ENCODE measurements at regions not wholly inside any gene's neighbourhood (a gene's known extent, or its start where the extent isn't known, plus 50 kb on each side); places are given as distances from the start of the nearest gene placed in this dataset.
"Not testable (repeated sequence)": the region's sequence is repeated elsewhere in the genome, so short reads cannot be mapped to it uniquely, and the experiment has no call there.

DNA sequence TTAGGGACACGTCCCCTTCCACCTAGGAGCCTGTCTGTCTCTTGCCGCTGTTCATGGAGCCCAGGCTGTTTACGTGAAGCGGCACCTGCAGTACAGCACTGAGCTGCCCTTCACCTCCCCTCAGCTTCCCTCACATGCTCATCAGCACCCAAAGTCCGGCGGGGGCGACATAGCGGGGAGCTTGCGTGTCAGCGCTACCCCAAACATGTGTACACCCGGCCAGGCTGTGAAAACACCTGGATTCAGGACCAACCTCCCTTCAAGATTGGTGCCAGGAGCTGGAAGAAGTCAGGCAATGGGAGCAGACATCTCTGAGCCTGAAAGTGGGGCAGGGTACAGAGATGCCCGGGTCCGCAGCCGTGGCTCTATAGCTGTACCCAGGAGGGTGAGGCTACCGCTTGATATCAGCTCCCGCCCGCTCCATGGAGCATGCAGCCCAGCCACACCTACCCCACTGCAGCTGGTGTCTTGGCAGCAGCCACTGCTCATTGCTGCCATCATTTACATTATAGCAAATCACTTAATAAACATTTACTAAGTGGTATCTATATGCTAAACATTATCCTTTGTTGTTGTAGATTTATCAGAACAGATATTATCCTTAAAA is 712.1 kb downstream of the CDH9 start:
- ATAC-seq (no peak), DNase-seq (no peak)
- Histone ChIP-seq H3K27me3 (no peaks in the 10 kb centered on the region), H3K36me3 (no peaks in the 10 kb centered on the region), H3K27ac (no peak overlapping the region), H3K4me3 (no peak overlapping the region), H3K4me1 (no peaks in the 10 kb centered on the region), H3K9me3 (peaks cover 0 to 7% (median 0%) of the 10 kb centered on the region in 11 donors)
- no peak for TF ChIP-seq CTCF (IDR thresholded peaks at IDR 0.05)
- intact Hi-C loops (cut with DNase I), result no loop called here
- WGBS, 2 donors, result 91 to 92% methylated on average over 17 of the region's 17 CpGs

- H3K4me1 ChIP-seq; ATAC-seq; DNase-seq; H3K27ac ChIP-seq; H3K4me3 ChIP-seq; H3K36me3 ChIP-seq; H3K27me3 ChIP-seq; intact Hi-C loops (cut with DNase I): not testable (repeated sequence)
- H3K9me3 ChIP-seq, result peaks cover 0 to 11% (median 0%) of the 10 kb centered on the region in 11 donors
- 79 to 90% methylated on average over 11 of the region's 11 CpGs for WGBS, 2 donors
These were observed 713.0 kb downstream of the CDH9 start for GRCh38 chr5:26325432-26325831.

GRCh38 chr5:26324273-26324895 is 714.0 kb downstream of the CDH9 start:
- H3K4me1 ChIP-seq; ATAC-seq; H3K36me3 ChIP-seq; DNase-seq; H3K27me3 ChIP-seq; H3K4me3 ChIP-seq; H3K27ac ChIP-seq; intact Hi-C loops (cut with DNase I): not testable (repeated sequence)
- 96 to 97% methylated on average over 38 to 41 of the region's 41 CpGs for WGBS, 2 donors
- peaks cover 0 to 13% (median 0%) of the 10 kb centered on the region in 11 donors for H3K9me3 ChIP-seq

- Histone ChIP-seq H3K36me3 (no peaks in the 10 kb centered on the region), H3K4me3 (no peak overlapping the region), H3K27me3 (no peaks in the 10 kb centered on the region), H3K9me3 (peaks cover 0 to 13% (median 0%) of the 10 kb centered on the region in 11 donors), H3K27ac (no peak overlapping the region), H3K4me1 (no peaks in the 10 kb centered on the region)
- 90 to 94% methylated on average over 13 of the region's 13 CpGs for WGBS, 2 donors
- TF ChIP-seq CTCF (IDR thresholded peaks at IDR 0.05), result no peak
- DNase-seq (no peak), ATAC-seq (no peak)
- intact Hi-C loops (cut with DNase I), result no loop called here
These were observed 714.6 kb downstream of the CDH9 start for GRCh38 chr5:26323794-26324193.

- ATAC-seq (no peak), DNase-seq (no peak)
- no peak overlapping the region for H3K27ac ChIP-seq
- intact Hi-C loops (cut with DNase I), result no loop called here
- WGBS, 2 donors, result 68 to 73% methylated on average over 2 of the region's 2 CpGs
- peaks cover 0 to 13% (median 0%) of the 10 kb centered on the region in 11 donors for H3K9me3 ChIP-seq
- no peak overlapping the region for H3K4me3 ChIP-seq
- H3K27me3 ChIP-seq, result no peaks in the 10 kb centered on the region
- H3K4me1 ChIP-seq, result no peaks in the 10 kb centered on the region
- no peaks in the 10 kb centered on the region for H3K36me3 ChIP-seq
- no peak for TF ChIP-seq CTCF (IDR thresholded peaks at IDR 0.05)
These were observed 717.1 kb downstream of the CDH9 start for GRCh38 chr5:26321278-26321677.
